DMS114 treated with DMSO at 0.1 percent for 48 hours (cell line): ENCODE measurements at regions not wholly inside any gene's neighbourhood (a gene's known extent, or its start where the extent isn't known, plus 50 kb on each side); places are given as distances from the start of the nearest gene placed in this dataset.

ENCODE experiments used
- DNase-seq: peaks from one replicate; lab custom pipeline; 2025; ENCODE audit not compliant: unreplicated experiment; lab: John Stamatoyannopoulos, UW

- no peak for DNase-seq
Measured at GRCh38 chr3:31048143-31048542, 153.7 kb upstream of the GADL1 start.

GRCh38 chr3:31050296-31050695 lies 155.8 kb upstream of the GADL1 start:
- no peak for DNase-seq

GRCh38 chr3:31051226-31051625 lies 156.8 kb upstream of the GADL1 start:
- DNase-seq, result no peak

- no peak for DNase-seq
Measured at GRCh38 chr3:31053299-31053698, 158.8 kb upstream of the GADL1 start.

- DNase-seq, result no peak
Measured at GRCh38 chr3:31054032-31054431, 159.6 kb upstream of the GADL1 start.

GRCh38 chr3:31055757-31056156 lies 161.3 kb upstream of the GADL1 start:
- no peak for DNase-seq

- DNase-seq, result no peak
Measured at GRCh38 chr3:31057891-31058290, 163.4 kb upstream of the GADL1 start.

GRCh38 chr3:31064021-31064420 lies 169.6 kb upstream of the GADL1 start:
- no peak for DNase-seq

GRCh38 chr3:31065765-31066164 lies 171.3 kb upstream of the GADL1 start:
- DNase-seq, result no peak

- no peak for DNase-seq
Measured at GRCh38 chr3:31067004-31067403, 172.5 kb upstream of the GADL1 start.

- DNase-seq, result no peak
Measured at GRCh38 chr3:31075471-31075870, 181.0 kb upstream of the GADL1 start.

GRCh38 chr3:31075876-31076275 lies 181.4 kb upstream of the GADL1 start:
- no peak for DNase-seq

GRCh38 chr3:31077021-31077601 lies 182.7 kb upstream of the GADL1 start:
- DNase-seq, result no peak

GRCh38 chr3:31077826-31078225 lies 183.4 kb upstream of the GADL1 start:
- no peak for DNase-seq

- no peak for DNase-seq
Measured at GRCh38 chr3:31079689-31080088, 185.2 kb upstream of the GADL1 start.

GRCh38 chr3:31081018-31081662 lies 186.7 kb upstream of the GADL1 start:
- DNase-seq, result no peak

GRCh38 chr3:31086148-31086547 lies 191.7 kb upstream of the GADL1 start:
- DNase-seq, result no peak

- no peak for DNase-seq
Measured at GRCh38 chr3:31086698-31087097, 192.2 kb upstream of the GADL1 start.

- no peak for DNase-seq
Measured at GRCh38 chr3:31091748-31092147, 197.3 kb upstream of the GADL1 start.

GRCh38 chr3:31092748-31093589 lies 198.5 kb upstream of the GADL1 start:
- no peak for DNase-seq

GRCh38 chr3:31093606-31094005 lies 199.1 kb upstream of the GADL1 start:
- no peak for DNase-seq

GRCh38 chr3:31094048-31094447 lies 199.6 kb upstream of the GADL1 start:
- no peak for DNase-seq
